Midbrain (tissue), 1 donor: ENCODE measurements at regions not wholly inside any gene's neighbourhood (a gene's known extent, or its start where the extent isn't known, plus 50 kb on each side); places are given as distances from the start of the nearest gene placed in this dataset.
A peak's percentile ranks its signal among the peaks of the same experiment; 100 is the strongest.

Experiments
- DNase-seq: peaks from one replicate; lab custom pipeline; 2025; lab: John Stamatoyannopoulos, UW

- no peak for DNase-seq
Measured at GRCh38 chr13:97057176-97057575, 62.9 kb upstream of the OXGR1 start.

GRCh38 chr13:97058391-97058790 is 64.1 kb upstream of the OXGR1 start:
- DNase-seq = no peak

GRCh38 chr13:97058926-97059325 is 64.7 kb upstream of the OXGR1 start:
- no peak for DNase-seq

- DNase-seq = no peak
Measured at GRCh38 chr13:97067017-97067895, 73.0 kb upstream of the OXGR1 start.

- no peak for DNase-seq
Measured at GRCh38 chr13:97068151-97068550, 73.9 kb upstream of the OXGR1 start.

- no peak for DNase-seq
Measured at GRCh38 chr13:97069050-97069815, 75.0 kb upstream of the OXGR1 start.

- DNase-seq = no peak
Measured at GRCh38 chr13:97072297-97072696, 78.0 kb upstream of the OXGR1 start.

GRCh38 chr13:97074618-97075017 is 80.3 kb upstream of the OXGR1 start:
- DNase-seq = no peak

GRCh38 chr13:97076898-97077297 is 82.6 kb upstream of the OXGR1 start:
- DNase-seq = no peak

- no peak for DNase-seq
Measured at GRCh38 chr13:97077341-97077740, 83.1 kb upstream of the OXGR1 start.

GRCh38 chr13:97079726-97080125 is 85.5 kb upstream of the OXGR1 start:
- DNase-seq = no peak

GRCh38 chr13:97082461-97083207 is 88.4 kb upstream of the OXGR1 start:
- no peak for DNase-seq

GRCh38 chr13:97091196-97091595 is 96.9 kb upstream of the OXGR1 start:
- DNase-seq = no peak

GRCh38 chr13:97100821-97101220 is 106.5 kb upstream of the OXGR1 start:
- DNase-seq = no peak

GRCh38 chr13:97101912-97102708 is 107.8 kb upstream of the OXGR1 start:
- no peak for DNase-seq

- DNase-seq = no peak
Measured at GRCh38 chr13:97106323-97106722, 112.0 kb upstream of the OXGR1 start.

- DNase-seq = no peak
Measured at GRCh38 chr13:97107815-97108529, 113.7 kb upstream of the OXGR1 start.

GRCh38 chr13:97108530-97108900 is 113.6 kb upstream of the MBNL2 start:
- DNase-seq = no peak

GRCh38 chr13:97109256-97109655 is 112.9 kb upstream of the MBNL2 start:
- no peak for DNase-seq

- peak; percentile 92 for DNase-seq
Measured at GRCh38 chr13:97109841-97110492, 112.2 kb upstream of the MBNL2 start.

GRCh38 chr13:97110936-97111335 is 111.2 kb upstream of the MBNL2 start:
- DNase-seq = no peak
